Activated T-cell treated with anti-CD3 and anti-CD28 coated beads for 24 hours (primary cell): ENCODE measurements at regions not wholly inside any gene's neighbourhood (a gene's known extent, or its start where the extent isn't known, plus 50 kb on each side); places are given as distances from the start of the nearest gene placed in this dataset.

Experiments
- DNase-seq: peaks from one replicate; pipeline ENCODE4 v3.0.0-alpha.2; 2020; ENCODE audit warnings: low read depth

DNA sequence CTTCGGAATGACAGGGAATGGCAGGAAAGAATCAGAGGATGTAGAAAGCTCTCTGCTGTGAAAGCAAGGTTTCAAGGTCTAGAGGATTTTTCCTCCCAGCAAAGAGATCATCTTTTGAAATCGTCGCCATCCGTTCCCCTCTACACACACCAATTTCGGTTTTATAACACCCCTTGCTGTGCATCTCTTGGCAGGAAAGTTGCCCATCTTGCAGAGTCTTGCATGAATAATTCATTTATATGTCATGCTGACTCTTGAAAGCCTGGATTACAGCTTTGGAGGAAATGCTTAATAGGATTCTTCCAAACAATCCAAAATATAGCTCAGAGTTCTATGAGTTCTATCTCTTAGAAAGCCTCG, 262.7 kb downstream of the CHL1 start:
- DNase-seq = no peak

- DNase-seq = no peak
Measured at GRCh38 chr3:461006-461405, 264.4 kb downstream of the CHL1 start.

- DNase-seq = no peak
Measured at GRCh38 chr3:462851-463250, 266.3 kb downstream of the CHL1 start.

- DNase-seq = no peak
Measured at GRCh38 chr3:463252-464192, 267.0 kb downstream of the CHL1 start.

DNA sequence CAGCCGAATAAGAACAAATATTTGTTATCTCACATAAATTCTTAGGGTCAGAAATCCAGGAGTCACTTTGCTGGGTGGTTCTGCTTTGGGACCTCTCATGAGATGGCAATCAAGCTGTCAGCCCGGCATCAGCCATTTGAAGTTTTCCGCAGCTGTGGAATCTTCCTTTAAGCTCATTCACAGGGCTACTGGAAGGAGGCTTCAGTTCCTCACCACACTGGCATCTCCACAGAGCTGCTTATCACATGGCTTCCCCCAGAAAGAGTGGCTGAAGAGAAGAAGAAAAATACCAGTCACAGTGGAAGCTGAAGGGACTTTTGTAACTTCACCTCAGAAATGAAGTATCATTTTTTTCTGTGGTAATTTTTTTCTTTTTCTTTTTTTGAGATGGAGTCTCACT, 267.7 kb downstream of the CHL1 start:
- DNase-seq = no peak

- no peak for DNase-seq
Measured at GRCh38 chr3:468172-468571, 271.6 kb downstream of the CHL1 start.

DNA sequence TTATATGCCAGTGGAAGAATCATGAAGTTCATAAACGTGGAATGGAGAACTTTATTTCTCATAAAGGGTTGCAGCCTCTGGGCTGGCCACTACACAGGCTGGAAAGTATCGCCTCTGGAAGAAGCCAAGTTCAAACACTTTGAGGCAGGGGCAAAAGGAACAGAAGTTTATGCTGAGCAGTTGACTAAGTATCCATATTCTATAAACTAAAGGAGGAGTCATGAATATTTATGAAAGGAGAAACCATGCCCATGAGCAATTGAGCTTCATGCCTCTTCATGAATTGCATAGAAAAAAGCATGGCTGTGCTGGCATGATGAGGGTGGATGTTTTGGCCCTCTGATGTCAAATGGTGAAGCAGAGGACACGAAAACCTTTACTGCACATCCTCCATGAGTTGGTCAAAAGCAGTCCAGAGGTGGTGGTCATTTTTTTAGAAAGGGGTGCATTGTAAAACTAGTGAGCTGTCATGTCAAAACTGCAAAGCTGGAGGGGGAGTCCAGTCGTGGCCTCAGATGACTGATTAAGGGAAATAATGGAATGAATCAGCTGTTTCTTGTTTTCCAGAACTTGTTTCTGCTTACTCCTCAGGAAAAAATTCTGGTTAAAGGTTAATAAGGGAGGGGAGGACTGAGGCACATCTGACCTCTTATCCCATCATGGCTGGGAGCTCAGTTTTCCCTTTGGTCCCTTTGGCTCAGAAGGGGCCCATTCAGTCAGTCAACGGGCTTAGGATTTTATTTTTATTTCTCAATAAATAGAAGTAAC, 276.7 kb downstream of the CHL1 start:
- DNase-seq = no peak

GRCh38 chr3:474828-475227, 278.3 kb downstream of the CHL1 start:
- DNase-seq = no peak

DNA sequence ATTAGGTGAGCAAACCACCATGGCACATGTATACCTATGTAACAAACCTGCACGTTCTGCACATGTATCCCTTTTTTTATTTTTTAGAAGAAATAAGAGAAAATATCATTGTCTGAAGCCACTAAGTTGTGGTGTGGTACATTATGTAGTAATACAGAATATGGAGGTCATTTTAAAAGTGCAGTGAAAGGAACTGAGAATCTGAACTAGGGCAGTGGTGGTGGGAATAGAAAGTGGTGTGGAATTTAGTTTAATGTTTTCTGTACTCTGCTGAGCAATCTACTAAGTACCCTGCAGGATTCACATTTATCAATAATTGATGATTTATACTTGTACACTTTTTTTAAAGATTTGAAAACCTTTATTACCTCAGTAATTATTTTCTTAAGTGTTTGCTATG, 283.5 kb downstream of the CHL1 start:
- DNase-seq = no peak

DNA sequence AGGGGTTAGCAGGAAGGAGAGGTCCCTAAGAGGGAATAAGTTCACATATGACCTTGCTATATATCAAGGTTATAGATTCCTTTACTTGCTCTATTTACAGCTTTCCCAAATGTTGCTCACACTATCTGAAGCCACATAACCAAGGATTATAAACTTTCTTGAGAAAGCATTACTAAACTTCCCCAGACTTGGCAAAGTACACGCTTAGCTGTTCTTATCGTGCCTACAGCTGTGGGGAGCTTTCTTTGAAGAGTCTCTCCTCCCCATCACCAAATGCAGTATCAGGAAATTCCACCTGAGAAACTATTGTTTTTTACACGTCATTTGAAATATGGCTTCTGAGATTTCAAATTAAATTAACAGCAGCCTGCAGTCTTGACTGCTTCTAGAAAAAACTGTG, 284.5 kb downstream of the CHL1 start:
- no peak for DNase-seq

- DNase-seq = no peak
Measured at GRCh38 chr3:481680-482079, 285.1 kb downstream of the CHL1 start.

- no peak for DNase-seq
Measured at GRCh38 chr3:482479-482878, 285.9 kb downstream of the CHL1 start.

GRCh38 chr3:484341-484740, 287.8 kb downstream of the CHL1 start:
- DNase-seq = no peak

DNA sequence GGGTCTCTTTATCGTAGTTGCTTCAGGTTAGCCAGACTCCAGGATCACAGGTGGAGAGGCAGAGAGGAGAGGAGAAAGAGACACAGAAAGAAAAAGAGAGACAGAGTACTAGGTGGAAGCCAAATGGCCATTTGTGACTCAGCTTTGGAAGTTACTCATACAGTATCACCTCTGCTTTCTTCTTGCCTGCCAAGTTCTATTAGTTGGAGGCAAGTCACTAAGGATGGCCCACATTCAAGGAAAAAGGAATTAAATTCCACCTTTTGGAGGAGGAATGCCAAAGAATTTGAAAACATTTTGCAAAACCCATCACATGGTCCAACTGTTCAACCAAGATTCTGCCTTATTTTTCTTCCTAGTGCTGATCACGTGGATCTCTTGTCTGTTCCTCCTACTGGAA, 291.1 kb downstream of the CHL1 start:
- DNase-seq = no peak

- DNase-seq = no peak
Measured at GRCh38 chr3:492586-493316, 296.2 kb downstream of the CHL1 start.

- no peak for DNase-seq
Measured at GRCh38 chr3:494190-494589, 297.6 kb downstream of the CHL1 start.

- no peak for DNase-seq
Measured at GRCh38 chr3:498487-498886, 301.9 kb downstream of the CHL1 start.

- DNase-seq = no peak
Measured at GRCh38 chr3:499001-499761, 302.6 kb downstream of the CHL1 start.

DNA sequence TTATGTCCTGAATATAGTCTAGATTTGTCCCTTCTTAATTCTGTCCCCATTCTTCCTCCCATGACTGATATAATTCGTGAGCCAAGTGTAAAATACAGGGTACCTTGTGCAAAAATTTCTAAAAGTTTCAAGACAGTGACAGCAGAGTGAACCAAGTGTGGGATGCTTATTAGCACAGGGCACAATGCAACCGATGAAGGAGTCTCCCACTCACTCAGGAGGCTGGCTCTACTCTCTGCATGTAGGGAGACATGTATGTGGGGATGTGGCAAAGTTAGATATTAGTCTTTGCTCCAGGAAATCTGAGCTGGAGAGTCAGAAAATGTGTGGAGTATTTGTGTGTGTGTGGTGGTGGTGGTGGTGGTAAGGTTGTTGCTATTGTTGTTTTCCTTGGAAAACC, 305.9 kb downstream of the CHL1 start:
- DNase-seq = no peak

DNA sequence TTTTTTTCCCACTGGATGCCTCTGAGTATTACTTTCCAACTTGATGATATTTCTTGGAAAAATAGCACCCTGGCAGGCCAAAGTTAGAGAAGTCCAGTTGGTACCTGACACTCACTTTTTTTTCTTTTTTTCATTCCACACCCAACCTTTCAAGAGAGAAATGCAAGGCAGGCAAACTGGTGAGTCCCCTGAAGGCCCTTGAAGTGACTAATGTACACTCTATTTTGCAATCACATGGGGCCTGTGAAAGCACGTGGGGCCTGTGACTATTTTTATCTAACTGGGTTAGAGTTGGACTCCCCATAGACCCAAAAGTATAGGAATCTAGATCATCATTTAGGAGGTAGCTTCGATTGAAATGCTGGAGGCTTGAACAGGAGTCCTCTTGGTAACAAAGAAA, 316.7 kb downstream of the CHL1 start:
- no peak for DNase-seq

GRCh38 chr3:514192-514591, 317.6 kb downstream of the CHL1 start:
- no peak for DNase-seq

DNA sequence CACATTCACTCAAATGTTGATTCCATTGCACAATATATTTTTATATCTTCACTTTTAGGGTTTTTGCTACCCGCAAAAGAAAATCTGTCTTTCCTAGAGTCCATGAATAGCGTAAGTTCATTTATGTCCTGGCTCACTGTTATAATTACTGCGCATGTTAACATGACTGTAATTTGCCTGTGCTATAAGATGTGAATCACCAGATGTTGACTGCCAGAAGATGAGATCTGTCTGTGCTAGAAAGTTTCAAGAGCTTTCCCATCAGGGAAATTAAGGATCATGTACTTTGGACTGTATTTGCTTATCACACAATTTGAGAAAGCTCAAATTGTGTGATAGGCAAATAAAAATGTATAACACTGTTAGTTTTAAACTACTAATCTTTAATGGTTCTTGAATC, 322.5 kb downstream of the CHL1 start:
- no peak for DNase-seq
